Loucy (cell line): ENCODE measurements at regions not wholly inside any gene's neighbourhood (a gene's known extent, or its start where the extent isn't known, plus 50 kb on each side); places are given as distances from the start of the nearest gene placed in this dataset.
"Not testable (repeated sequence)": the region's sequence is repeated elsewhere in the genome, so short reads cannot be mapped to it uniquely, and the experiment has no call there.

Experiments
- H2AFZ ChIP-seq: fragments of 200-600 bp; sonication (generic); 2 replicates; pipeline ENCODE4 v1.6.0; 2016; ENCODE audit warnings: antibody characterized with exemption, mild to moderate bottlenecking, low read length, moderate library complexity
- H3F3A ChIP-seq: fragments of 200-600 bp; 2 replicates; pipeline ENCODE4 v1.6.0; 2016; ENCODE audit warnings: antibody characterized with exemption, low read depth, mild to moderate bottlenecking
- H3K27me3 ChIP-seq: fragments of 200-600 bp; sonication (generic); 2 replicates; pipeline ENCODE4 v1.6.1; 2014; ENCODE audit warnings: low read length, mild to moderate bottlenecking; ENCODE audit not compliant: insufficient read depth, poor library complexity, severe bottlenecking
- H3K36me3 ChIP-seq: fragments of 200-600 bp; sonication (generic); 2 replicates; pipeline ENCODE4 v1.6.1; 2016; ENCODE audit warnings: low read length; ENCODE audit not compliant: insufficient read depth
- H3K4me1 ChIP-seq: fragments of 200-600 bp; sonication (generic); 2 replicates; pipeline ENCODE4 v1.5.1; 2014; ENCODE audit warnings: low read length, mild to moderate bottlenecking; ENCODE audit not compliant: insufficient read depth, poor library complexity, severe bottlenecking
- H3K4me2 ChIP-seq: fragments of 200-600 bp; sonication (generic); 2 replicates; pipeline ENCODE4 v1.6.0; 2014; ENCODE audit warnings: antibody characterized with exemption, low read length, low read depth, mild to moderate bottlenecking; ENCODE audit not compliant: poor library complexity, severe bottlenecking
- H3K4me3 ChIP-seq: fragments of 200-600 bp; sonication (generic); 2 replicates; pipeline ENCODE4 v1.5.1; 2014; ENCODE audit warnings: low read length, mild to moderate bottlenecking, mixed read lengths; ENCODE audit not compliant: poor library complexity, severe bottlenecking
- H3K79me2 ChIP-seq: fragments of 200-600 bp; sonication (generic); 2 replicates; pipeline ENCODE4 v1.6.1; 2014; ENCODE audit warnings: low read length; ENCODE audit not compliant: insufficient read depth
- H3K9ac ChIP-seq: fragments of 200-600 bp; sonication (generic); 2 replicates; pipeline ENCODE4 v1.6.0; 2014; ENCODE audit warnings: mild to moderate bottlenecking, low read depth, low read length, moderate library complexity; ENCODE audit not compliant: poor library complexity, severe bottlenecking
- H3K9me2 ChIP-seq: fragments of 200-600 bp; sonication (generic); replicated peaks from 2 replicates; pipeline ENCODE4 v1.6.1; 2016; ENCODE audit warnings: low read depth, low read length, mixed read lengths
- H3K9me3 ChIP-seq: fragments of 200-600 bp; sonication (generic); 2 replicates; pipeline ENCODE4 v1.6.1; 2014; ENCODE audit warnings: mild to moderate bottlenecking, antibody characterized with exemption, low read length, low read depth; ENCODE audit not compliant: insufficient read depth
- H4K20me1 ChIP-seq: fragments of 200-600 bp; sonication (generic); 2 replicates; pipeline ENCODE4 v1.6.0; 2014; ENCODE audit warnings: antibody characterized with exemption, low read length, mild to moderate bottlenecking; ENCODE audit not compliant: insufficient read depth, poor library complexity, severe bottlenecking
- EZH2phosphoT487 ChIP-seq: fragments of 200-600 bp; IDR thresholded peaks from 2 replicates; pipeline ENCODE4 v1.6.1; 2018; ENCODE audit warnings: antibody characterized with exemption, mild to moderate bottlenecking, moderate library complexity, borderline replicate concordance
- TF ChIP-seq, protein P1 (sequence below): fragments of 200-600 bp; sonication (generic); conservative IDR thresholded peaks from 2 replicates; pipeline ENCODE4 v1.5.1; 2014; ENCODE audit warnings: mild to moderate bottlenecking, antibody characterized with exemption, low read length

DNA sequence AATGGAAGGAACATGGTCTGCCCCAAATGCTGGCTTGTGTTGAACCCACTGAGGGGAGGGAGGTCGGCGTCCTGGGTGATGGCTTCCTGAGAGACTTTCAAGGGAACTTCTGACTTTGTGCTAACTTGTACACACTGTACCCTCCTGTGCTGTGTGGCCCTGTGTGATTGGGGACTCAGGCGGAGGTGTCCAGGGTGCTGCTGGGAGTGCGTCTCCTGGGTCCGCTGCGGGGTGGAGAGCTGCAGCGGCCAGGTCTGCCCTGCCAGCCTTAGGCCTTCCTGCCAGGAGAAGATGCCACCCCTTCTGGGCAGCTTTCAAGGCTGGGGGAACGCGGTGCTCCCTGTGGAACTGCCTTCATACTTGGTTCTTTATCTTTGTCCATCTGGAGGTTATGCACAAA, 170.1 kb downstream of the URI1 start:
- no peak overlapping the region for H3K4me2 ChIP-seq
- no peaks in the 10 kb centered on the region for H3F3A ChIP-seq
- H3K79me2 ChIP-seq: no peaks in the 10 kb centered on the region
- no peaks in the 10 kb centered on the region for H3K9me3 ChIP-seq
- no peaks in the 10 kb centered on the region for H3K4me1 ChIP-seq
- H4K20me1 ChIP-seq: no peaks in the 10 kb centered on the region
- no peak overlapping the region for H3K4me3 ChIP-seq
- no peak overlapping the region for H3K9ac ChIP-seq
- no peak overlapping the region for H2AFZ ChIP-seq
- no peaks in the 10 kb centered on the region for H3K36me3 ChIP-seq
- no peaks in the 10 kb centered on the region for H3K27me3 ChIP-seq
- TF ChIP-seq, protein P1, sequence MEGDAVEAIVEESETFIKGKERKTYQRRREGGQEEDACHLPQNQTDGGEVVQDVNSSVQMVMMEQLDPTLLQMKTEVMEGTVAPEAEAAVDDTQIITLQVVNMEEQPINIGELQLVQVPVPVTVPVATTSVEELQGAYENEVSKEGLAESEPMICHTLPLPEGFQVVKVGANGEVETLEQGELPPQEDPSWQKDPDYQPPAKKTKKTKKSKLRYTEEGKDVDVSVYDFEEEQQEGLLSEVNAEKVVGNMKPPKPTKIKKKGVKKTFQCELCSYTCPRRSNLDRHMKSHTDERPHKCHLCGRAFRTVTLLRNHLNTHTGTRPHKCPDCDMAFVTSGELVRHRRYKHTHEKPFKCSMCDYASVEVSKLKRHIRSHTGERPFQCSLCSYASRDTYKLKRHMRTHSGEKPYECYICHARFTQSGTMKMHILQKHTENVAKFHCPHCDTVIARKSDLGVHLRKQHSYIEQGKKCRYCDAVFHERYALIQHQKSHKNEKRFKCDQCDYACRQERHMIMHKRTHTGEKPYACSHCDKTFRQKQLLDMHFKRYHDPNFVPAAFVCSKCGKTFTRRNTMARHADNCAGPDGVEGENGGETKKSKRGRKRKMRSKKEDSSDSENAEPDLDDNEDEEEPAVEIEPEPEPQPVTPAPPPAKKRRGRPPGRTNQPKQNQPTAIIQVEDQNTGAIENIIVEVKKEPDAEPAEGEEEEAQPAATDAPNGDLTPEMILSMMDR: no peak
- no peak for TF ChIP-seq EZH2phosphoT487
- H3K9me2 ChIP-seq: no peaks in the 10 kb centered on the region

DNA sequence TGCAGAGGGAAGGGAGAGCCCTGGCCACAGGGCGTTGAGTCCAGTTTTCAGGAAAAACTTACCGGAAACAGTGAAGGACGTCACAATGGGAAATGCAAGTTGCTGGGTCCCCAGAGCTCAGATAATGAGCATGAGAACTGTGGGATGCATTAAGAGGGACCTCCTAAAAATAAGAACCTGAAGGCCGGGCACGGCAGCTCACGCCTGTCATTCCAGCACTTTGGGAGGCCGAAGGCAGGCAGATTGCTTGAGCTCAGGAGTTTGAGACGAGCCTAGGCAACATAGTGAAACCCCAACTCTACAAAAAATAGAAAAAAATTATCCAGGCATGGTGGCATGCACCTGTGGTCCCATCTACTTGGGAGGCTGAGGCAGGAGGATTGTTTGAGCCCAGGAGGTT, 170.6 kb downstream of the URI1 start:
- no peak overlapping the region for H3K4me2 ChIP-seq
- H3K9me2 ChIP-seq: no peaks in the 10 kb centered on the region
- no peaks in the 10 kb centered on the region for H3K4me1 ChIP-seq
- H3K9ac ChIP-seq: no peak overlapping the region
- H3K4me3 ChIP-seq: no peak overlapping the region
- H3K9me3 ChIP-seq: no peaks in the 10 kb centered on the region
- no peaks in the 10 kb centered on the region for H4K20me1 ChIP-seq
- no peaks in the 10 kb centered on the region for H3K27me3 ChIP-seq
- no peak for TF ChIP-seq EZH2phosphoT487
- no peaks in the 10 kb centered on the region for H3K79me2 ChIP-seq
- no peaks in the 10 kb centered on the region for H3F3A ChIP-seq
- no peak overlapping the region for H2AFZ ChIP-seq
- no peaks in the 10 kb centered on the region for H3K36me3 ChIP-seq

- Histone ChIP-seq H3K4me1 (no peaks in the 10 kb centered on the region), H3K27me3 (no peaks in the 10 kb centered on the region), H3K9ac (no peak overlapping the region), H2AFZ (no peak overlapping the region), H3K36me3 (no peaks in the 10 kb centered on the region), H3F3A (no peaks in the 10 kb centered on the region), H3K9me3 (no peaks in the 10 kb centered on the region), H3K9me2 (no peaks in the 10 kb centered on the region), H3K4me3 (no peak overlapping the region), H4K20me1 (no peaks in the 10 kb centered on the region), H3K79me2 (no peaks in the 10 kb centered on the region), H3K4me2 (no peak overlapping the region)
- TF ChIP-seq, protein P1: no peak
- TF ChIP-seq EZH2phosphoT487: no peak
These were observed 171.1 kb downstream of the URI1 start for GRCh38 chr19:30113186-30113585.

DNA sequence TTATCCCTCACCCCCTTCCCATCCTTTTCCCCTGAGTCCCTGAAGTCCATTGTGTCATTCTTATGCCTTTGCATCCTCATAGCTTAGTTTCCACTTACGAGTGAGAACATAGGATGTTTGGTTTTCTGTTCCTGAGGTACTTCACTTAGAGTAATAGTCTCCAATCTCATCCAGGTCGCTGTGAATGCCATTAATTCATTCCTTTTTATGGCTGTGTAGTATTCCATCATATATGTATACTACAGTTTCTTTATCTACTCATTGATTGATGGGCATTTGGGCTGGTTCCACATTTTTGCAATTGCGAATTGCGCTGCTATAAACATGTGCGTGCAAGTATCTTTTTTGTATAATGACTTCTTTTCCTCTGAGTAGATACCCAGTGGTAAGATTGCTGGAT, 172.1 kb downstream of the URI1 start:
- not testable (repeated sequence) for H4K20me1 ChIP-seq, H3K9me3 ChIP-seq, H3K4me1 ChIP-seq, H3K9ac ChIP-seq, H2AFZ ChIP-seq, H3K4me3 ChIP-seq, H3K4me2 ChIP-seq, H3K36me3 ChIP-seq, H3K9me2 ChIP-seq, H3K27me3 ChIP-seq, H3K79me2 ChIP-seq, H3F3A ChIP-seq
